Tibial nerve (tissue), 4 donors: ENCODE measurements at regions not wholly inside any gene's neighbourhood (a gene's known extent, or its start where the extent isn't known, plus 50 kb on each side); places are given as distances from the start of the nearest gene placed in this dataset.

Source experiments
- DNase-seq, 2 donors: peaks; one replicate each; pipeline ENCODE4 v3.0.0-alpha.2; 2019; ENCODE audit warnings: low spot score in 2 of 2
- H3K27ac ChIP-seq, 4 donors: fragments of 200-600 bp; sonication (generic) in 3 of 4; one replicate each; pipeline ENCODE4 v1.5.1; 2017 to 2019; ENCODE audit warnings: mild to moderate bottlenecking in 1 of 4
- H3K27me3 ChIP-seq, 2 donors: fragments of 200-600 bp; sonication (generic) in 1 of 2; one replicate each; pipeline versions ENCODE4 v1.5.1 to v1.6.0; 2017 to 2019
- H3K36me3 ChIP-seq, 3 donors: fragments of 200-600 bp; sonication (generic); one replicate each; pipeline ENCODE4 v1.5.1; 2018 to 2019
- H3K4me1 ChIP-seq, 4 donors: fragments of 200-600 bp; sonication (generic) in 3 of 4; one replicate each; pipeline ENCODE4 v1.5.1; 2017 to 2019
- H3K4me3 ChIP-seq, 4 donors: fragments of 200-600 bp; sonication (generic) in 3 of 4; one replicate each; pipeline ENCODE4 v1.5.1; 2017 to 2019; ENCODE audit warnings: mild to moderate bottlenecking in 1 of 4, moderate library complexity in 1 of 4
- H3K9me3 ChIP-seq, 4 donors: fragments of 200-600 bp; sonication (generic) in 3 of 4; one replicate each; pipeline ENCODE4 v1.5.1; 2017 to 2019
- CTCF ChIP-seq, 5 experiments: fragments of 200-600 bp in 3 of 5; fragments of 450-650 bp in 2 of 5; sonication (generic) in 3 of 5; IDR thresholded peaks; one replicate each; pipeline ENCODE4 v1.5.1; 2016 to 2019; ENCODE audit warnings: antibody characterized with exemption in 5 of 5, mild to moderate bottlenecking in 3 of 5, moderate library complexity in 2 of 5
- EP300 ChIP-seq, 2 donors: sonication (generic); formaldehyde crosslinking; IDR thresholded peaks; one replicate each; pipeline ENCODE4 v1.6.1; 2017; ENCODE audit warnings: antibody characterized with exemption in 2 of 2, mild to moderate bottlenecking in 1 of 2
- POLR2A ChIP-seq, 2 donors: fragments of 450-650 bp; IDR thresholded peaks; one replicate each; pipeline ENCODE4 v1.6.1; 2017; ENCODE audit warnings: antibody characterized with exemption in 2 of 2, mild to moderate bottlenecking in 2 of 2, moderate library complexity in 2 of 2
- WGBS, 2 donors: methylation state at CpG; one replicate each; pipeline ENCODE4 v1.1.5; 2018; 5-methylcytosine and 5-hydroxymethylcytosine counted together

GRCh38 chr6:149212892-149213801, 104.4 kb upstream of the TAB2 start:
- peak overlapping the region in 3 of 4 donors; percentile 31 to 78 (median 67) for H3K27ac ChIP-seq
- no peak for DNase-seq
- no peaks in the 10 kb centered on the region for H3K9me3 ChIP-seq
- TF ChIP-seq EP300 (IDR thresholded peaks at IDR 0.05): no peak
- TF ChIP-seq CTCF (IDR thresholded peaks at IDR 0.05): no peak
- no peak for TF ChIP-seq POLR2A (IDR thresholded peaks at IDR 0.05)
- no peaks in the 10 kb centered on the region for H3K27me3 ChIP-seq
- 58 to 63% methylated on average over 9 of the region's 9 CpGs for WGBS, 2 donors
- peaks cover 0 to 27% (median 11%) of the 10 kb centered on the region in 4 donors for H3K4me1 ChIP-seq
- no peak overlapping the region for H3K4me3 ChIP-seq
- no peaks in the 10 kb centered on the region for H3K36me3 ChIP-seq

- 90 to 92% methylated on average over 4 of the region's 4 CpGs for WGBS, 2 donors
- TF ChIP-seq EP300 (IDR thresholded peaks at IDR 0.05) (no peak), POLR2A (IDR thresholded peaks at IDR 0.05) (no peak), CTCF (IDR thresholded peaks at IDR 0.05) (no peak)
Measured at GRCh38 chr6:149213829-149214228, 103.7 kb upstream of the TAB2 start.

GRCh38 chr6:149216459-149216858, 101.1 kb upstream of the TAB2 start:
- WGBS, 2 donors: 86 to 94% methylated on average over 4 of the region's 4 CpGs
- H3K9me3 ChIP-seq: no peaks in the 10 kb centered on the region
- TF ChIP-seq EP300 (IDR thresholded peaks at IDR 0.05): no peak
- TF ChIP-seq POLR2A (IDR thresholded peaks at IDR 0.05): no peak
- no peak for TF ChIP-seq CTCF (IDR thresholded peaks at IDR 0.05)

More at GRCh38 chr6:149213829-149214228, 103.7 kb upstream of the TAB2 start:
- no peaks in the 10 kb centered on the region for H3K36me3 ChIP-seq
- no peak for DNase-seq
- H3K4me1 ChIP-seq: peaks cover 0 to 33% (median 15%) of the 10 kb centered on the region in 4 donors
- H3K4me3 ChIP-seq: no peak overlapping the region
- no peaks in the 10 kb centered on the region for H3K27me3 ChIP-seq
- peak overlapping the region in 2 of 4 donors; percentile 67 to 78 for H3K27ac ChIP-seq
- H3K9me3 ChIP-seq: no peaks in the 10 kb centered on the region

GRCh38 chr6:149217466-149217888, 100.0 kb upstream of the TAB2 start:
- no peak for TF ChIP-seq EP300 (IDR thresholded peaks at IDR 0.05)
- no peak for TF ChIP-seq POLR2A (IDR thresholded peaks at IDR 0.05)
- no peak for TF ChIP-seq CTCF (IDR thresholded peaks at IDR 0.05)
- H3K36me3 ChIP-seq: no peaks in the 10 kb centered on the region
- no peak for DNase-seq
- no peak overlapping the region for H3K4me3 ChIP-seq
- H3K9me3 ChIP-seq: no peaks in the 10 kb centered on the region
- H3K27me3 ChIP-seq: no peaks in the 10 kb centered on the region
- H3K4me1 ChIP-seq: peaks cover 0 to 21% (median 9%) of the 10 kb centered on the region in 4 donors
- no peak overlapping the region for H3K27ac ChIP-seq

More at GRCh38 chr6:149216459-149216858, 101.1 kb upstream of the TAB2 start:
- Histone ChIP-seq H3K4me1 (peaks cover 0 to 24% (median 13%) of the 10 kb centered on the region in 4 donors), H3K4me3 (no peak overlapping the region), H3K36me3 (no peaks in the 10 kb centered on the region), H3K27ac (no peak overlapping the region), H3K27me3 (no peaks in the 10 kb centered on the region)
- no peak for DNase-seq

- DNase-seq: no peak
- no peak for TF ChIP-seq CTCF (IDR thresholded peaks at IDR 0.05)
- TF ChIP-seq EP300 (IDR thresholded peaks at IDR 0.05): no peak
- TF ChIP-seq POLR2A (IDR thresholded peaks at IDR 0.05): no peak
- H3K27ac ChIP-seq: peak overlapping the region in 1 of 4 donors; percentile 32
- no peaks in the 10 kb centered on the region for H3K36me3 ChIP-seq
- H3K4me1 ChIP-seq: peaks cover 0 to 24% (median 8%) of the 10 kb centered on the region in 4 donors
- H3K27me3 ChIP-seq: no peaks in the 10 kb centered on the region
- no peaks in the 10 kb centered on the region for H3K9me3 ChIP-seq
- H3K4me3 ChIP-seq: no peak overlapping the region
Measured at GRCh38 chr6:149218471-149218870, 99.0 kb upstream of the TAB2 start.
